Mucosa of descending colon (tissue), 3 donors: ENCODE measurements at regions not wholly inside any gene's neighbourhood (a gene's known extent, or its start where the extent isn't known, plus 50 kb on each side); places are given as distances from the start of the nearest gene placed in this dataset.

Experiments
- ATAC-seq: fragments of 200-7000 bp; cut with Tn5 transposase; one replicate; pipeline ENCODE4 v1.9.1; 2020; ENCODE audit warnings: mild to moderate bottlenecking, moderate library complexity
- DNase-seq, 3 donors: peaks; one replicate each; pipeline ENCODE4 v3.0.0-alpha.2; 2020
- H3K36me3 ChIP-seq: fragments of 200-600 bp; one replicate; pipeline ENCODE4 v1.8.0; 2021; ENCODE audit warnings: low read depth, mild to moderate bottlenecking
- H3K4me1 ChIP-seq: fragments of 200-600 bp; one replicate; pipeline ENCODE4 v1.8.0; 2021; ENCODE audit warnings: low read depth, mild to moderate bottlenecking
- H3K4me3 ChIP-seq: fragments of 200-600 bp; one replicate; pipeline ENCODE4 v1.8.0; 2021; ENCODE audit warnings: mild to moderate bottlenecking
- H3K9me3 ChIP-seq: fragments of 200-600 bp; one replicate; pipeline ENCODE4 v1.8.0; 2021; ENCODE audit warnings: mild to moderate bottlenecking
- intact Hi-C, 2 donors: fragments of 100-400 bp; cut with DNase I in 1 of 2; cut with micrococcal nuclease in 1 of 2; formaldehyde crosslinking; loops; one replicate each; pipeline versions ENCODE4 v1.11.0 to v1.11.1; 2022; cut with DNase I, micrococcal nuclease
- TF ChIP-seq, protein P1 (sequence below): fragments of 200-600 bp; IDR thresholded peaks from one replicate; pipeline ENCODE4 v1.8.0; 2022; ENCODE audit warnings: antibody characterized with exemption, mild to moderate bottlenecking
- donor health status: DM: no; HTN: no; CAD: no; lungs with moderate emphysema.
- donor health status: DM: no; HTN: no; CAD: no.
- donor health status: DM: no; HTN: yes; CAD: no.

DNA sequence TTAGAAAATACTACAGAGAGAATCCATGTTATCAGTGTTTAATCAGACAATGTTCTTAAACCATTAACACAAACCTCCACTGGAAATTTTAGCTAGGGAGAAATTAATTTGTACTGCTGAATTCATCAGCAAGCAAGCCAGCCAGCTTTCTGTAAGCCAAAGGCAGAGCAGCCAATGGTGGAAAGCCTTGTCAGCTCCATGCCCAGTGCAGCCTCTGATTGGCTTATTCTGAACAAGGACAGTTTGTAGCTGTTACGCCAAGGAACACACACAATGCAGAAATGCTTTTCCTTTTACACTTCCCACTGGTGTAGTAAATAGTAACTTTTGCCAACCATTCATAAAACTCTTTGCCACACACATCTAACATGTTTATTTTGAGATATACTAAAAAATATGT lies 265.0 kb downstream of the TENT5A start:
- Histone ChIP-seq H3K4me3 (no peak overlapping the region), H3K36me3 (no peaks in the 10 kb centered on the region), H3K9me3 (no peaks in the 10 kb centered on the region), H3K4me1 (no peaks in the 10 kb centered on the region)
- peak; percentile 69 for ATAC-seq
- TF ChIP-seq, protein P1, sequence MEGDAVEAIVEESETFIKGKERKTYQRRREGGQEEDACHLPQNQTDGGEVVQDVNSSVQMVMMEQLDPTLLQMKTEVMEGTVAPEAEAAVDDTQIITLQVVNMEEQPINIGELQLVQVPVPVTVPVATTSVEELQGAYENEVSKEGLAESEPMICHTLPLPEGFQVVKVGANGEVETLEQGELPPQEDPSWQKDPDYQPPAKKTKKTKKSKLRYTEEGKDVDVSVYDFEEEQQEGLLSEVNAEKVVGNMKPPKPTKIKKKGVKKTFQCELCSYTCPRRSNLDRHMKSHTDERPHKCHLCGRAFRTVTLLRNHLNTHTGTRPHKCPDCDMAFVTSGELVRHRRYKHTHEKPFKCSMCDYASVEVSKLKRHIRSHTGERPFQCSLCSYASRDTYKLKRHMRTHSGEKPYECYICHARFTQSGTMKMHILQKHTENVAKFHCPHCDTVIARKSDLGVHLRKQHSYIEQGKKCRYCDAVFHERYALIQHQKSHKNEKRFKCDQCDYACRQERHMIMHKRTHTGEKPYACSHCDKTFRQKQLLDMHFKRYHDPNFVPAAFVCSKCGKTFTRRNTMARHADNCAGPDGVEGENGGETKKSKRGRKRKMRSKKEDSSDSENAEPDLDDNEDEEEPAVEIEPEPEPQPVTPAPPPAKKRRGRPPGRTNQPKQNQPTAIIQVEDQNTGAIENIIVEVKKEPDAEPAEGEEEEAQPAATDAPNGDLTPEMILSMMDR: no peak
- intact Hi-C loops: no loop called here
- DNase-seq: peak in 1 of 3 donors; percentile 33

DNA sequence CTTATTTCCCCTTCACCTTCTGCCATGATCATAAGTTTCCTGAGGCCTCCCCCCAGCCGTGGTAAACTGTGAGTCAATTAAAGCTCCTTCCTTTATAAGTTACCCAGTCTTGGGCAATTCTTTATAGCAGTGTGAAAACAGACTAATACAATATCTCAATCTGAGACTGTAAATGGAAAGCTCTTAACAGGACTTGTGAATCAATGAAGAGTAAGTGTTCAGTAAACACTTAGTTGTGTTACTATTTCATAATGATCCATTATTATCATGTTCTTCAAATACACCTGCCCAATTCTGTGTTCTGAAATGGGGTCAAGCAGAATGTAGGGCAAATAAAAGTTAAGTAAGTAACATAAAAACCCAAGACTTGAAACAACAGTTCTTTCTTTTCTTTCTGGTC lies 266.2 kb downstream of the TENT5A start:
- DNase-seq (no peak), ATAC-seq (no peak)
- Histone ChIP-seq H3K9me3 (no peaks in the 10 kb centered on the region), H3K4me3 (no peak overlapping the region), H3K36me3 (no peaks in the 10 kb centered on the region), H3K4me1 (no peaks in the 10 kb centered on the region)
- intact Hi-C loops: no loop called here
- TF ChIP-seq, protein P1: no peak

DNA sequence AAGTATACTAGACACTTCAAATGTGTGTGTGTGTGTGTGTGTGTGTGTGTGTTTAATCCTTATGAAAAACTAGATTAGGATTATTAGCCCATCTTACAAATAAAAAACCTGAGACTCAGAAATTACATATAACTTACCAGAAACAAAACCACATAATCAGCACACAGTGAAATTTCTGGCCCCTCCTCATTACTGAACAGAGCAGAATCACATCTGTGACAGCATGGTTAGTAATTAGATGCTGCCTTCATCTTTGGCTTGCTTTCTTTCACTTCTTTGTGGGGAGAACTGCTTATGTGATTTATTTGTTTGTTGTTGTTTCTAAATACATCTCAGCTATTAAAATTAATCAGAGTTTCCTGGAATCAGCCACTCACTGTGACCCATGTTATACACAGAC lies 267.1 kb downstream of the TENT5A start:
- Histone ChIP-seq H3K4me3 (no peak overlapping the region), H3K36me3 (no peaks in the 10 kb centered on the region), H3K9me3 (no peaks in the 10 kb centered on the region), H3K4me1 (no peaks in the 10 kb centered on the region)
- ATAC-seq: no peak
- DNase-seq: no peak
- intact Hi-C loops: no loop called here
- TF ChIP-seq, protein P1: no peak

DNA sequence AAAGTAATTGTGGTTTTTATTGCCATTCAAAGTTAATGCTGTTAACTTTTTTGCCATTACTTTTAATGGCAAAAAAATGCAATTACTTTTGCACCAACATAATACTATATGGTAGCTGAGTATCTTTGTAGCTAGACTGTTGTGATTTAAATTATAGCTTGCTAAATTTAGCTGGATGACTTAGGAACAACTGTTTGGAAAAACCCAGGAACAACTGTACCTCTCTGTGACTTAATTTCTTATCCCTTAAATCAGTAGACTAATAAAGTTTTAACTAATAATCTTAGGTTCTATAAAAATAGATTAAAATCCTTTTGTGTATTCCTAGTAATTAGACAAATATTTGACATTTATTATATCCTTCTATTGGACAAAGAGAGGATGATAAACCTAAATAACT lies 268.2 kb downstream of the TENT5A start:
- no peak overlapping the region for H3K4me3 ChIP-seq
- no peak for ATAC-seq
- no peaks in the 10 kb centered on the region for H3K4me1 ChIP-seq
- TF ChIP-seq, protein P1: no peak
- no peaks in the 10 kb centered on the region for H3K9me3 ChIP-seq
- no peaks in the 10 kb centered on the region for H3K36me3 ChIP-seq
- intact Hi-C loops: no loop called here
- no peak for DNase-seq

DNA sequence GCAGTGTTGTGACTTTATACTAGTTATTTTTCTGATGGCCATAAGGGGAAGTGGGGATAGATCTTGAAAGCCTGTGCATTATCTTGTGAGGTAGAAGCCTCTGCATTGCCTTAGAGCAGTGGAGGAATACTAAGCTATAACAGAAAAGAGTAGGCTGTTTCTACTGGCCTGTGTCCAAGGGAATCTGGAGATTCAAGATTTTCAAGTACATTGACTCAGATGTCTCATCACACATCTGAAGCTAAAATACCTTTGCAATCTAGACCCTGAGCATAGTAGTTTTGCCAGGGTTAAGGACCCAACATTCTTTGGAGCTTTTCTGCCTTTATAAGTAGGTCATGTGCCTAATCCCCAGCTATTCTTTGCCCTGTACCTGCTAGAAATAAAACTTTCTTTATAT lies 272.3 kb downstream of the TENT5A start:
- ATAC-seq (no peak), DNase-seq (no peak)
- Histone ChIP-seq H3K36me3 (no peaks in the 10 kb centered on the region), H3K4me3 (no peak overlapping the region), H3K4me1 (no peaks in the 10 kb centered on the region), H3K9me3 (no peaks in the 10 kb centered on the region)
- TF ChIP-seq, protein P1: no peak
- intact Hi-C loops: no loop called here

DNA sequence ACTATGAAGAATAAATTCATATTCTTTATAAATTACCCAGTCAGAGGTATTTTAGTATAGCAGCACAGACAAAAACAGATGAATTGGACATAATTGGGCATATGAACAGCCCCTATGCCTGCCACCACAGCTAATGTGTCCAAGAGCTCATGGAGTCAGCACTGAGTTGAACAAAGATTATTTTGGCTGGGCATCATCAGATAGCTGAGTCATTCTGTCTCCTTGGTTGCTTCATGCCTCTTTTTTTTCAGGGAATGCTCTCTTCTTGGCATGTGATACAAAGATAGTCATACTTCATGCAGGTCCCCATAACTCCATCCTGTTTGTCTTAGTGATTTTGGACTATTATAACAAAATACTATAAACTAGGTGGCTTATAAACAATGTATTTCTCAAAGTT lies 275.6 kb downstream of the TENT5A start:
- H3K36me3 ChIP-seq: no peaks in the 10 kb centered on the region
- no peaks in the 10 kb centered on the region for H3K9me3 ChIP-seq
- no peak for ATAC-seq
- TF ChIP-seq, protein P1: no peak
- intact Hi-C loops: no loop called here
- H3K4me1 ChIP-seq: no peaks in the 10 kb centered on the region
- H3K4me3 ChIP-seq: no peak overlapping the region
- DNase-seq: no peak
